Fibroblast of lung (primary cell): ENCODE measurements at regions not wholly inside any gene's neighbourhood (a gene's known extent, or its start where the extent isn't known, plus 50 kb on each side); places are given as distances from the start of the nearest gene placed in this dataset.

Source experiments
- DNase-seq, 2 donors: peaks; one replicate each; pipeline versions ENCODE4 v3.0.0 to v3.0.0-alpha.2; 2010; ENCODE audit warnings: low read depth in 2 of 2
- H2AFZ ChIP-seq: 2 replicates; pipeline ENCODE4 v1.5.1; 2012; ENCODE audit warnings: low read length, control low read depth, inconsistent platforms
- H3K27ac ChIP-seq: 2 replicates; pipeline ENCODE4 v1.5.1; 2011; ENCODE audit warnings: low read length, control low read depth; ENCODE audit not compliant: insufficient read depth
- H3K27me3 ChIP-seq: 2 replicates; pipeline ENCODE4 v1.5.1; 2011; ENCODE audit warnings: mild to moderate bottlenecking, low read length; ENCODE audit not compliant: control insufficient read depth, insufficient read depth
- H3K36me3 ChIP-seq: 2 replicates; pipeline ENCODE4 v1.5.1; 2011; ENCODE audit warnings: low read length; ENCODE audit not compliant: control insufficient read depth, insufficient read depth
- H3K4me1 ChIP-seq: 2 replicates; pipeline ENCODE4 v1.5.1; 2011; ENCODE audit warnings: low read length; ENCODE audit not compliant: control insufficient read depth, insufficient read depth; ENCODE audit errors: extremely low read depth
- H3K4me2 ChIP-seq: 2 replicates; pipeline ENCODE4 v1.5.1; 2011; ENCODE audit warnings: low read length, control low read depth; ENCODE audit not compliant: insufficient read depth; ENCODE audit errors: extremely low read depth
- H3K4me3 ChIP-seq, 4 experiments: fragments of 200-600 bp in 1 of 4; sonication (generic) in 1 of 4; replicated peaks in 1 of 4; 2 replicates each; pipeline ENCODE4 v1.5.1; 2011 to 2016; ENCODE audit warnings: low read length in 4 of 4, low read depth in 3 of 4, mild to moderate bottlenecking in 3 of 4, control low read depth in 2 of 4, inconsistent platforms in 1 of 4, mixed read lengths in 1 of 4; ENCODE audit not compliant: insufficient read depth in 1 of 4; ENCODE audit errors: control extremely low read depth in 1 of 4
- H3K79me2 ChIP-seq: 2 replicates; pipeline ENCODE4 v1.5.1; 2012; ENCODE audit warnings: mild to moderate bottlenecking, low read length, inconsistent platforms; ENCODE audit not compliant: control insufficient read depth, insufficient read depth
- H3K9ac ChIP-seq: 2 replicates; pipeline ENCODE4 v1.5.1; 2011; ENCODE audit warnings: mild to moderate bottlenecking, low read length, control low read depth; ENCODE audit not compliant: insufficient read depth
- H3K9me3 ChIP-seq: 2 replicates; pipeline ENCODE4 v1.5.1; 2012; ENCODE audit warnings: low read depth, low read length; ENCODE audit not compliant: control insufficient read depth, insufficient read depth
- H4K20me1 ChIP-seq: 2 replicates; pipeline ENCODE4 v1.5.1; 2011; ENCODE audit warnings: low read length; ENCODE audit not compliant: control insufficient read depth, insufficient read depth; ENCODE audit errors: extremely low read depth
- EZH2 ChIP-seq: IDR thresholded peaks from 2 replicates; pipeline ENCODE4 v1.5.1; 2012; ENCODE audit warnings: low read length, control low read depth, mild to moderate bottlenecking; ENCODE audit errors: missing control alignments
- TF ChIP-seq, protein P1 (sequence below), 2 donors: IDR thresholded peaks in 1 of 2; conservative IDR thresholded peaks in 1 of 2; 1 replicate in 1 of 2; 2 replicates in 1 of 2; pipeline ENCODE4 v1.5.1; 2011 to 2012; ENCODE audit warnings: low read length in 2 of 2, control low read depth in 1 of 2, inconsistent platforms in 1 of 2, low read depth in 1 of 2, mild to moderate bottlenecking in 1 of 2

GRCh38 chr7:115522174-115522573, 508.4 kb downstream of the TFEC start:
- no peaks in the 10 kb centered on the region for H3K27me3 ChIP-seq
- no peaks in the 10 kb centered on the region for H3K79me2 ChIP-seq
- TF ChIP-seq, protein P1, sequence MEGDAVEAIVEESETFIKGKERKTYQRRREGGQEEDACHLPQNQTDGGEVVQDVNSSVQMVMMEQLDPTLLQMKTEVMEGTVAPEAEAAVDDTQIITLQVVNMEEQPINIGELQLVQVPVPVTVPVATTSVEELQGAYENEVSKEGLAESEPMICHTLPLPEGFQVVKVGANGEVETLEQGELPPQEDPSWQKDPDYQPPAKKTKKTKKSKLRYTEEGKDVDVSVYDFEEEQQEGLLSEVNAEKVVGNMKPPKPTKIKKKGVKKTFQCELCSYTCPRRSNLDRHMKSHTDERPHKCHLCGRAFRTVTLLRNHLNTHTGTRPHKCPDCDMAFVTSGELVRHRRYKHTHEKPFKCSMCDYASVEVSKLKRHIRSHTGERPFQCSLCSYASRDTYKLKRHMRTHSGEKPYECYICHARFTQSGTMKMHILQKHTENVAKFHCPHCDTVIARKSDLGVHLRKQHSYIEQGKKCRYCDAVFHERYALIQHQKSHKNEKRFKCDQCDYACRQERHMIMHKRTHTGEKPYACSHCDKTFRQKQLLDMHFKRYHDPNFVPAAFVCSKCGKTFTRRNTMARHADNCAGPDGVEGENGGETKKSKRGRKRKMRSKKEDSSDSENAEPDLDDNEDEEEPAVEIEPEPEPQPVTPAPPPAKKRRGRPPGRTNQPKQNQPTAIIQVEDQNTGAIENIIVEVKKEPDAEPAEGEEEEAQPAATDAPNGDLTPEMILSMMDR (conservative IDR thresholded peaks at IDR 0.05 in 1 of 2, IDR thresholded peaks at IDR 0.05 in 1 of 2; ENCODE audit: low read depth in 1 of 2, low read length in 2 of 2) = no peak
- TF ChIP-seq EZH2 = no peak
- DNase-seq = no peak
- no peak overlapping the region for H3K27ac ChIP-seq
- H3K36me3 ChIP-seq = no peaks in the 10 kb centered on the region
- no peaks in the 10 kb centered on the region for H3K9me3 ChIP-seq
- H3K4me1 ChIP-seq = no peaks in the 10 kb centered on the region
- H3K4me3 ChIP-seq = no peak overlapping the region
- no peak overlapping the region for H2AFZ ChIP-seq
- H4K20me1 ChIP-seq = no peaks in the 10 kb centered on the region
- no peak overlapping the region for H3K9ac ChIP-seq
- no peak overlapping the region for H3K4me2 ChIP-seq

- Histone ChIP-seq H3K79me2 (no peaks in the 10 kb centered on the region), H3K4me3 (no peak overlapping the region), H3K9ac (no peak overlapping the region), H3K27me3 (no peaks in the 10 kb centered on the region), H3K4me1 (no peaks in the 10 kb centered on the region), H3K27ac (no peak overlapping the region), H3K4me2 (no peak overlapping the region), H4K20me1 (no peaks in the 10 kb centered on the region), H3K9me3 (no peaks in the 10 kb centered on the region), H3K36me3 (no peaks in the 10 kb centered on the region), H2AFZ (no peak overlapping the region)
- peak in 1 of 2 donors; percentile 17 for DNase-seq
- TF ChIP-seq, protein P1 (conservative IDR thresholded peaks at IDR 0.05 in 1 of 2, IDR thresholded peaks at IDR 0.05 in 1 of 2; ENCODE audit: low read depth in 1 of 2, low read length in 2 of 2) = no peak
- no peak for TF ChIP-seq EZH2
Measured at GRCh38 chr7:115516341-115516740, 514.2 kb downstream of the TFEC start.

GRCh38 chr7:115511330-115511729, 519.2 kb downstream of the TFEC start:
- no peaks in the 10 kb centered on the region for H4K20me1 ChIP-seq
- H3K9ac ChIP-seq = no peak overlapping the region

More at GRCh38 chr7:115511330-115511729, 519.2 kb downstream of the TFEC start:
- Histone ChIP-seq H3K27me3 (no peaks in the 10 kb centered on the region), H2AFZ (no peak overlapping the region), H3K36me3 (no peaks in the 10 kb centered on the region), H3K27ac (no peak overlapping the region), H3K9me3 (no peaks in the 10 kb centered on the region), H3K4me2 (no peak overlapping the region), H3K4me3 (no peak overlapping the region), H3K79me2 (no peaks in the 10 kb centered on the region), H3K4me1 (no peaks in the 10 kb centered on the region)
- no peak for DNase-seq
- TF ChIP-seq EZH2 = no peak
- TF ChIP-seq, protein P1 (conservative IDR thresholded peaks at IDR 0.05 in 1 of 2, IDR thresholded peaks at IDR 0.05 in 1 of 2; ENCODE audit: low read depth in 1 of 2, low read length in 2 of 2) = no peak
